Fibroblast of skin of right quadriceps (primary cell): ENCODE measurements at regions not wholly inside any gene's neighbourhood (a gene's known extent, or its start where the extent isn't known, plus 50 kb on each side); places are given as distances from the start of the nearest gene placed in this dataset.

Experiments
- DNase-seq: peaks from one replicate; pipeline ENCODE4 v3.0.0-alpha.2; 2013

- DNase-seq: no peak
These were observed 211.3 kb downstream of the GPD2 start for GRCh38 chr2:156647377-156648010.

GRCh38 chr2:156648522-156648921 is 212.3 kb downstream of the GPD2 start:
- no peak for DNase-seq

GRCh38 chr2:156649596-156649995 is 213.4 kb downstream of the GPD2 start:
- DNase-seq: no peak

GRCh38 chr2:156652691-156653090 is 216.5 kb downstream of the GPD2 start:
- no peak for DNase-seq

- DNase-seq: no peak
These were observed 217.5 kb downstream of the GPD2 start for GRCh38 chr2:156653675-156654074.

- peak; percentile 18 for DNase-seq
These were observed 221.6 kb downstream of the GPD2 start for GRCh38 chr2:156657809-156658208.

- no peak for DNase-seq
These were observed 223.5 kb downstream of the GPD2 start for GRCh38 chr2:156659694-156660093.

GRCh38 chr2:156663757-156664409 is 227.7 kb downstream of the GPD2 start:
- no peak for DNase-seq

- no peak for DNase-seq
These were observed 230.1 kb downstream of the GPD2 start for GRCh38 chr2:156666130-156666785.

- no peak for DNase-seq
These were observed 233.9 kb downstream of the GPD2 start for GRCh38 chr2:156670104-156670503.

GRCh38 chr2:156671706-156672361 is 235.7 kb downstream of the GPD2 start:
- no peak for DNase-seq

- DNase-seq: peak; percentile 18
These were observed 236.6 kb downstream of the GPD2 start for GRCh38 chr2:156672556-156673332.

GRCh38 chr2:156673333-156673615 is 237.1 kb downstream of the GPD2 start:
- no peak for DNase-seq

GRCh38 chr2:156673981-156674380 is 237.8 kb downstream of the GPD2 start:
- DNase-seq: no peak

GRCh38 chr2:156675896-156676295 is 239.7 kb downstream of the GPD2 start:
- DNase-seq: no peak

GRCh38 chr2:156679820-156680219 is 243.6 kb downstream of the GPD2 start:
- no peak for DNase-seq

GRCh38 chr2:156680266-156680665 is 244.1 kb downstream of the GPD2 start:
- no peak for DNase-seq

GRCh38 chr2:156687126-156687525 is 250.9 kb downstream of the GPD2 start:
- DNase-seq: no peak

GRCh38 chr2:156687715-156688114 is 251.5 kb downstream of the GPD2 start:
- DNase-seq: peak; percentile 1

- no peak for DNase-seq
These were observed 253.8 kb downstream of the GPD2 start for GRCh38 chr2:156689939-156690338.

GRCh38 chr2:156691014-156691413 is 254.8 kb downstream of the GPD2 start:
- no peak for DNase-seq

- DNase-seq: no peak
These were observed 258.8 kb downstream of the GPD2 start for GRCh38 chr2:156695020-156695419.

- no peak for DNase-seq
These were observed 259.4 kb downstream of the GPD2 start for GRCh38 chr2:156695595-156695994.
